ENCODE measurements at regions not wholly inside any gene's neighbourhood (a gene's known extent, or its start where the extent isn't known, plus 50 kb on each side); places are given as distances from the start of the nearest gene placed in this dataset.

- no peak overlapping the region for H3K27ac ChIP-seq (ENCODE audit: low read length)
- no peak overlapping the region for H2AFZ ChIP-seq (ENCODE audit: low read length)
- no peak overlapping the region for H3K4me2 ChIP-seq (ENCODE audit: low read depth, low read length, poor library complexity, severe bottlenecking)
- H3K9me2 ChIP-seq (replicated peaks; ENCODE audit: insufficient read depth, low read length), result no peaks in the 10 kb centered on the region
- H3K9me3 ChIP-seq (ENCODE audit: low read length), result no peaks in the 10 kb centered on the region
- no peaks in the 10 kb centered on the region for H3K36me3 ChIP-seq (ENCODE audit: insufficient read depth, low read length)
- no peaks in the 10 kb centered on the region for H4K20me1 ChIP-seq (ENCODE audit: insufficient read depth, low read depth, low read length)
- H3K79me2 ChIP-seq (ENCODE audit: low read length), result no peaks in the 10 kb centered on the region
- peaks cover 17% of the 10 kb centered on the region for H3K4me1 ChIP-seq (ENCODE audit: low read length)
- no peak overlapping the region for H3K9ac ChIP-seq (ENCODE audit: low read length)
- no peaks in the 10 kb centered on the region for H3K27me3 ChIP-seq (ENCODE audit: low read length)
- no peak overlapping the region for H3K4me3 ChIP-seq (ENCODE audit: low read length)
- DNase-seq, result no peak
Observed at GRCh38 chr11:134916421-134917213, 504.6 kb upstream of the B3GAT1 start.

DNA sequence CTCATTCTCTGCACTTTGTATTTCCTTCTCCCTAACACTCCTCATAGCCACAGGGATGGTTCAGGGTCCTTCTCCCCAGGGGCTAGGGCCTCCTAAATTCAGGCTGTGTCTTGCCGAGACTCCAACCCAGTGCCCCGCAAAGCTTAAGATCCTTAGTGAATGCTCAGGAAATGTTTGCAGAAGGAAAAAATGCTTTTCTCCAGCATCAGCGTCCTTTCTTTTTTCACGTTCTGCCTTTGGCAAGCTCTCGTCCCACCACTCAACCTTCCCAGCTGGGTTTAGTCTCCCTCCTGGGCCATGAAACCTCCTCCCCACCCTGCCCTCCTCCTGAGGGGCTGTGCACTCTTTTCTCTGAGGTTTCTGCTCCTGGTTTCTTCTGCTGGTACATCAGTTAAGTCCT, 503.8 kb upstream of the B3GAT1 start:
- no peaks in the 10 kb centered on the region for H3K27me3 ChIP-seq (ENCODE audit: low read length)
- no peaks in the 10 kb centered on the region for H3K79me2 ChIP-seq (ENCODE audit: low read length)
- no peaks in the 10 kb centered on the region for H3K36me3 ChIP-seq (ENCODE audit: insufficient read depth, low read length)

DNA sequence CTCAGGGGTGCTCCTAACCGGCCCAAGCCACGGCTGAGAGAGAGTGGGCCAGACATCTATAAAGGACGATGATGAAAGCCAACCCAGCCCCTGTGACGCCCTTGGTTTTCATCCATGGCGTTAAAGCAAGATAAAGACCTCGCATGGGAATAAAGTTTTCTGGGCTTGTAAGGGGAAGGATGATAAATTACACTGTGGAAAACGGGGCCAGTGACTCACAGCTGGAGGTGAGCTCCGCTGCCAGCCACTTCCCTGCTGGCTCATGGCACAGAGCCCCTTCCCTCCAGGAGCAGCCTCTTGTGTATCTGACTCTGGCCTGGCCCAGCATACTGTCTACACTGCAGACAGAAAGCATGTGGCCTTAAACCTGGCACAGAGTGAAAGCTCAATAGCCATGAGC, 503.2 kb upstream of the B3GAT1 start:
- Histone ChIP-seq H3K27me3 (ENCODE audit: low read length) (no peaks in the 10 kb centered on the region), H3K4me1 (ENCODE audit: low read length) (peaks cover 23% of the 10 kb centered on the region), H4K20me1 (ENCODE audit: insufficient read depth, low read depth, low read length) (no peaks in the 10 kb centered on the region), H3K4me3 (ENCODE audit: low read length) (no peak overlapping the region), H3K9me2 (replicated peaks; ENCODE audit: insufficient read depth, low read length) (no peaks in the 10 kb centered on the region), H3K4me2 (ENCODE audit: low read depth, low read length, poor library complexity, severe bottlenecking) (no peak overlapping the region), H3K9ac (ENCODE audit: low read length) (no peak overlapping the region), H2AFZ (ENCODE audit: low read length) (no peak overlapping the region), H3K9me3 (ENCODE audit: low read length) (no peaks in the 10 kb centered on the region), H3K36me3 (ENCODE audit: insufficient read depth, low read length) (no peaks in the 10 kb centered on the region), H3K79me2 (ENCODE audit: low read length) (no peaks in the 10 kb centered on the region), H3K27ac (ENCODE audit: low read length) (no peak overlapping the region)
- DNase-seq, result no peak

More for the DNA sequence above, 503.8 kb upstream of the B3GAT1 start:
- no peaks in the 10 kb centered on the region for H3K9me2 ChIP-seq (replicated peaks; ENCODE audit: insufficient read depth, low read length)
- no peaks in the 10 kb centered on the region for H4K20me1 ChIP-seq (ENCODE audit: insufficient read depth, low read depth, low read length)
- H3K9me3 ChIP-seq (ENCODE audit: low read length), result no peaks in the 10 kb centered on the region
- no peak overlapping the region for H3K4me2 ChIP-seq (ENCODE audit: low read depth, low read length, poor library complexity, severe bottlenecking)
- H2AFZ ChIP-seq (ENCODE audit: low read length), result no peak overlapping the region
- DNase-seq, result no peak
- H3K4me3 ChIP-seq (ENCODE audit: low read length), result no peak overlapping the region
- H3K9ac ChIP-seq (ENCODE audit: low read length), result no peak overlapping the region
- H3K27ac ChIP-seq (ENCODE audit: low read length), result no peak overlapping the region
- H3K4me1 ChIP-seq (ENCODE audit: low read length), result peaks cover 23% of the 10 kb centered on the region

DNA sequence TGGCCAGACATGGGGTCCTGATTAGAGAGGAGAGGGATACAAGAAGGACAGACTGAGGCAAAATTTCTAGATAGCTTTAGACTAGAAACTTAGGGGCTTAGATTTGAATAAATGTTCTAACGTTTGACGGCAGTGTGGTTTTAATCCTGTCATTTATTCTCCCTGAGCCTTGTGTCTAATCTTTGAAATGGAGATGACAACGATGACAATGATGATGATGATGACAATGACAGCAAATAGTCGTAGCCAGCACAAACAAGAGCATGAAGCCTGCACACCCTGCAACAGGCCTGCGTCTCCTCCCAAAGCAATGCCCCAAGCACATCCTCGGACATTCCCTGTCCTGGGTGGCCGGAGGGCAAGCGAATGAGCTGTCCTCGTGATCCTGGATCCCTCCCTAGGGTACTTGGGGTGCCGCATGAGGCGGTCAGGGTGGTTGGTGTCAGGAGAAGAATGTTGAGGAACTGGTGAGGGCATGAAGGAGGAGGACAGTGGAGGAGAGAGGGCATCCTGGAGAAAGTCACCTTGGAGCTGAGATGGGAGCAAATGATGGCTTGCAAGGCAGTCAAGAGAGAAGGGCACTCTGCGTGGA, 502.1 kb upstream of the B3GAT1 start:
- Histone ChIP-seq H3K79me2 (ENCODE audit: low read length) (no peaks in the 10 kb centered on the region), H4K20me1 (ENCODE audit: insufficient read depth, low read depth, low read length) (no peaks in the 10 kb centered on the region), H3K9me2 (replicated peaks; ENCODE audit: insufficient read depth, low read length) (no peaks in the 10 kb centered on the region), H3K4me1 (ENCODE audit: low read length) (peaks cover 23% of the 10 kb centered on the region), H3K9ac (ENCODE audit: low read length) (no peak overlapping the region), H3K4me3 (ENCODE audit: low read length) (no peak overlapping the region), H2AFZ (ENCODE audit: low read length) (no peak overlapping the region), H3K27me3 (ENCODE audit: low read length) (no peaks in the 10 kb centered on the region), H3K27ac (ENCODE audit: low read length) (no peak overlapping the region), H3K4me2 (ENCODE audit: low read depth, low read length, poor library complexity, severe bottlenecking) (no peak overlapping the region), H3K36me3 (ENCODE audit: insufficient read depth, low read length) (no peaks in the 10 kb centered on the region), H3K9me3 (ENCODE audit: low read length) (no peaks in the 10 kb centered on the region)
- no peak for DNase-seq

DNA sequence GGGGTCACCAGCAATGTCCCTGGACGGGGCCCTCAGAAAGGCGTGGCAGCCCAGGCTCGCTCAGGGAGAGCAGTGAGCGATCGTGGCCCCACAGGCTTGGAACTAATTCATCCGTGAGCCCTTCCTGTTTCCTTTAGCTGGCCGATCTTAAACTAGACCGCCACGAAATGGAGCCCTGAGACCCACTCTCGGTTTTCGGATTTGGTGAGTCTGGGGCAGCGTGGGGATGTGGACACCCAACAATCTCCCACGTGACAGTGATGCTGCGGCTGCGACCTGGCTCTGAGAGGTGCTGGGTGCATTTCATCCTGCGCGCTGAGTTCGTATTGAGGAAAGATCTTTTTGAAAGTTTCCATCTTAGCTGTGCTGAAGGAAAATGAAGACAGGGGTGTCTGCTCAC, 501.3 kb upstream of the B3GAT1 start:
- Histone ChIP-seq H2AFZ (ENCODE audit: low read length) (peak overlapping the region; percentile 75; the same call in 1 of the 2 replicates), H3K4me3 (ENCODE audit: low read length) (no peak overlapping the region; the same call in 1 of the 2 replicates), H3K9ac (ENCODE audit: low read length) (no peak overlapping the region), H3K27ac (ENCODE audit: low read length) (no peak overlapping the region), H3K36me3 (ENCODE audit: insufficient read depth, low read length) (no peaks in the 10 kb centered on the region), H4K20me1 (ENCODE audit: insufficient read depth, low read depth, low read length) (no peaks in the 10 kb centered on the region), H3K79me2 (ENCODE audit: low read length) (no peaks in the 10 kb centered on the region), H3K4me1 (ENCODE audit: low read length) (peaks cover 23% of the 10 kb centered on the region), H3K27me3 (ENCODE audit: low read length) (no peaks in the 10 kb centered on the region), H3K9me2 (replicated peaks; ENCODE audit: insufficient read depth, low read length) (no peaks in the 10 kb centered on the region), H3K4me2 (ENCODE audit: low read depth, low read length, poor library complexity, severe bottlenecking) (peak overlapping the region; percentile 48), H3K9me3 (ENCODE audit: low read length) (no peaks in the 10 kb centered on the region)
- DNase-seq, result no peak

DNA sequence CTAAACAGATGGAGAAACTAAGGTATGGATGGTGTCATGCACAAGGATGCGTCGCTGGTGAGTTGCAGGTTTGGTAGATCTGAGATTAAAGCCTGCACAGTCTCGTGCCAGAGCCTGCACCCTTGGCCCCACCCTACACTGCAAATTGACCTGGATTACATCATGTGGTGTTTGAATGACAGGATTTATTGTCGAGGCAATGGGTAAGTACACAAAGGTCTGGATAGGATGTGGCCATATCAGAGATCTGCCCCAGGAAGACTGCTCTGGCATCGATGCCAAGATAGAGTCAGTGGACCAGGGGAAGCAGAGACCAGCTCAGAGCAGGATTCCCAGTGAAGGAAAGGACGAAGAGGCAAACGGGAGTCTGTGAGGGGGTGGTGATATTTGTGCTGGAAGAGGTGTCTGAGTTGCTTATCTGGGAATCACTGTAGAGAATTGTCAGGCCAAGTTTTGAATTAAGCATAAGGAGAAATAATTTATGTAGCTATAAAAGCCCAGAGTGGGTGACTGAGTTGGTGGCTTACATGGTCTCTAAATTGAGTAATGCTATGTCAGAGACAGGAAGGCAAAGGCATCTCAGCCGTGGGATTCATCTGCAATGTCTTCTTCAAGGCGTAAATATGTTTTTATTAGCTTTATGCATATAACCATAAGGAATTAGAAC, 499.6 kb upstream of the B3GAT1 start:
- H3K4me2 ChIP-seq (ENCODE audit: low read depth, low read length, poor library complexity, severe bottlenecking), result peak overlapping the region; percentile 48
- H3K79me2 ChIP-seq (ENCODE audit: low read length), result no peaks in the 10 kb centered on the region
- H3K4me3 ChIP-seq (ENCODE audit: low read length), result no peak overlapping the region
- no peak overlapping the region for H3K27ac ChIP-seq (ENCODE audit: low read length)
- no peaks in the 10 kb centered on the region for H3K27me3 ChIP-seq (ENCODE audit: low read length)
- no peaks in the 10 kb centered on the region for H4K20me1 ChIP-seq (ENCODE audit: insufficient read depth, low read depth, low read length)
- no peaks in the 10 kb centered on the region for H3K9me3 ChIP-seq (ENCODE audit: low read length)
- H3K4me1 ChIP-seq (ENCODE audit: low read length), result peaks cover 23% of the 10 kb centered on the region
- no peak overlapping the region for H3K9ac ChIP-seq (ENCODE audit: low read length)
- H3K36me3 ChIP-seq (ENCODE audit: insufficient read depth, low read length), result no peaks in the 10 kb centered on the region
- H2AFZ ChIP-seq (ENCODE audit: low read length), result no peak overlapping the region
- H3K9me2 ChIP-seq (replicated peaks; ENCODE audit: insufficient read depth, low read length), result no peaks in the 10 kb centered on the region
- DNase-seq, result no peak

GRCh38 chr11:134908583-134908982, 496.5 kb upstream of the B3GAT1 start:
- no peak overlapping the region for H3K4me3 ChIP-seq (ENCODE audit: low read length)
- H3K36me3 ChIP-seq (ENCODE audit: insufficient read depth, low read length), result no peaks in the 10 kb centered on the region
- peaks cover 23% of the 10 kb centered on the region for H3K4me1 ChIP-seq (ENCODE audit: low read length)
- no peak overlapping the region for H3K4me2 ChIP-seq (ENCODE audit: low read depth, low read length, poor library complexity, severe bottlenecking)
- no peaks in the 10 kb centered on the region for H4K20me1 ChIP-seq (ENCODE audit: insufficient read depth, low read depth, low read length)
- no peaks in the 10 kb centered on the region for H3K9me2 ChIP-seq (replicated peaks; ENCODE audit: insufficient read depth, low read length)
- H3K9ac ChIP-seq (ENCODE audit: low read length), result no peak overlapping the region
- no peaks in the 10 kb centered on the region for H3K9me3 ChIP-seq (ENCODE audit: low read length)
- no peak overlapping the region for H2AFZ ChIP-seq (ENCODE audit: low read length)
- DNase-seq, result no peak
- no peaks in the 10 kb centered on the region for H3K79me2 ChIP-seq (ENCODE audit: low read length)
- no peaks in the 10 kb centered on the region for H3K27me3 ChIP-seq (ENCODE audit: low read length)
- H3K27ac ChIP-seq (ENCODE audit: low read length), result no peak overlapping the region

GRCh38 chr11:134907636-134908035, 495.6 kb upstream of the B3GAT1 start:
- Histone ChIP-seq H3K27ac (ENCODE audit: low read length) (no peak overlapping the region), H3K4me3 (ENCODE audit: low read length) (no peak overlapping the region), H3K4me2 (ENCODE audit: low read depth, low read length, poor library complexity, severe bottlenecking) (no peak overlapping the region), H3K4me1 (ENCODE audit: low read length) (peaks cover 16% of the 10 kb centered on the region), H4K20me1 (ENCODE audit: insufficient read depth, low read depth, low read length) (no peaks in the 10 kb centered on the region), H3K9me2 (replicated peaks; ENCODE audit: insufficient read depth, low read length) (no peaks in the 10 kb centered on the region), H3K9me3 (ENCODE audit: low read length) (no peaks in the 10 kb centered on the region), H3K27me3 (ENCODE audit: low read length) (no peaks in the 10 kb centered on the region), H3K9ac (ENCODE audit: low read length) (no peak overlapping the region), H3K36me3 (ENCODE audit: insufficient read depth, low read length) (no peaks in the 10 kb centered on the region), H3K79me2 (ENCODE audit: low read length) (no peaks in the 10 kb centered on the region), H2AFZ (ENCODE audit: low read length) (no peak overlapping the region)
- no peak for DNase-seq

Data from Karpas-422 (cell line).